ENCODE measurements at regions not wholly inside any gene's neighbourhood (a gene's known extent, or its start where the extent isn't known, plus 50 kb on each side); places are given as distances from the start of the nearest gene placed in this dataset.

- H3K27me3 ChIP-seq (ENCODE audit: control insufficient read depth, insufficient read depth, low read length) = peaks cover under 1% of the 10 kb centered on the region
- TF ChIP-seq EZH2 (IDR thresholded peaks at IDR 0.05; ENCODE audit: low read length, missing control alignments) (no peak), CTCF (conservative IDR thresholded peaks at IDR 0.05 in 1 of 2, IDR thresholded peaks at IDR 0.05 in 1 of 2; ENCODE audit: low read depth in 1 of 2, low read length in 2 of 2) (no peak)
- no peak overlapping the region for H2AFZ ChIP-seq (ENCODE audit: low read length)
- no peaks in the 10 kb centered on the region for H3K79me2 ChIP-seq (ENCODE audit: control insufficient read depth, insufficient read depth, low read length)
- no peak overlapping the region for H3K27ac ChIP-seq (ENCODE audit: insufficient read depth, low read length)
- no peak overlapping the region for H3K9ac ChIP-seq (ENCODE audit: insufficient read depth, low read length)
- H3K4me2 ChIP-seq (ENCODE audit: extremely low read depth, insufficient read depth, low read length) = no peak overlapping the region
- DNase-seq (ENCODE audit: low read depth in 2 of 2) = no peak
- no peaks in the 10 kb centered on the region for H4K20me1 ChIP-seq (ENCODE audit: control insufficient read depth, extremely low read depth, insufficient read depth, low read length)
- no peak overlapping the region for H3K4me3 ChIP-seq (replicated peaks in 1 of 4; ENCODE audit: control extremely low read depth in 1 of 4, insufficient read depth in 1 of 4, low read depth in 3 of 4, low read length in 4 of 4)
- H3K4me1 ChIP-seq (ENCODE audit: control insufficient read depth, extremely low read depth, insufficient read depth, low read length) = no peaks in the 10 kb centered on the region
- H3K9me3 ChIP-seq (ENCODE audit: control insufficient read depth, insufficient read depth, low read depth, low read length) = no peaks in the 10 kb centered on the region
- H3K36me3 ChIP-seq (ENCODE audit: control insufficient read depth, insufficient read depth, low read length) = no peaks in the 10 kb centered on the region
Measured at GRCh38 chr15:77846986-77847385, 214.3 kb upstream of the LINGO1 start.

- no peaks in the 10 kb centered on the region for H3K27me3 ChIP-seq (ENCODE audit: control insufficient read depth, insufficient read depth, low read length)
- TF ChIP-seq EZH2 (IDR thresholded peaks at IDR 0.05; ENCODE audit: low read length, missing control alignments) (no peak), CTCF (conservative IDR thresholded peaks at IDR 0.05 in 1 of 2, IDR thresholded peaks at IDR 0.05 in 1 of 2; ENCODE audit: low read depth in 1 of 2, low read length in 2 of 2) (no peak)
- H3K4me1 ChIP-seq (ENCODE audit: control insufficient read depth, extremely low read depth, insufficient read depth, low read length) = no peaks in the 10 kb centered on the region
- no peaks in the 10 kb centered on the region for H3K36me3 ChIP-seq (ENCODE audit: control insufficient read depth, insufficient read depth, low read length)
- no peak overlapping the region for H3K4me3 ChIP-seq (replicated peaks in 1 of 4; ENCODE audit: control extremely low read depth in 1 of 4, insufficient read depth in 1 of 4, low read depth in 3 of 4, low read length in 4 of 4)
- H3K9ac ChIP-seq (ENCODE audit: insufficient read depth, low read length) = no peak overlapping the region
- no peak overlapping the region for H3K4me2 ChIP-seq (ENCODE audit: extremely low read depth, insufficient read depth, low read length)
- DNase-seq (ENCODE audit: low read depth in 2 of 2) = peak in 1 of 2 donors; percentile 60
- no peaks in the 10 kb centered on the region for H3K9me3 ChIP-seq (ENCODE audit: control insufficient read depth, insufficient read depth, low read depth, low read length)
- H2AFZ ChIP-seq (ENCODE audit: low read length) = no peak overlapping the region
- H4K20me1 ChIP-seq (ENCODE audit: control insufficient read depth, extremely low read depth, insufficient read depth, low read length) = no peaks in the 10 kb centered on the region
- H3K79me2 ChIP-seq (ENCODE audit: control insufficient read depth, insufficient read depth, low read length) = no peaks in the 10 kb centered on the region
- H3K27ac ChIP-seq (ENCODE audit: insufficient read depth, low read length) = no peak overlapping the region
Measured at GRCh38 chr15:77846360-77846759, 213.6 kb upstream of the LINGO1 start.

GRCh38 chr15:77844798-77845446, 212.2 kb upstream of the LINGO1 start:
- Histone ChIP-seq H3K4me3 (replicated peaks in 1 of 4; ENCODE audit: control extremely low read depth in 1 of 4, insufficient read depth in 1 of 4, low read depth in 3 of 4, low read length in 4 of 4) (no peak overlapping the region), H3K9me3 (ENCODE audit: control insufficient read depth, insufficient read depth, low read depth, low read length) (no peaks in the 10 kb centered on the region), H3K4me2 (ENCODE audit: extremely low read depth, insufficient read depth, low read length) (no peak overlapping the region), H4K20me1 (ENCODE audit: control insufficient read depth, extremely low read depth, insufficient read depth, low read length) (no peaks in the 10 kb centered on the region), H3K27ac (ENCODE audit: insufficient read depth, low read length) (no peak overlapping the region), H3K27me3 (ENCODE audit: control insufficient read depth, insufficient read depth, low read length) (no peaks in the 10 kb centered on the region), H3K79me2 (ENCODE audit: control insufficient read depth, insufficient read depth, low read length) (no peaks in the 10 kb centered on the region), H3K4me1 (ENCODE audit: control insufficient read depth, extremely low read depth, insufficient read depth, low read length) (no peaks in the 10 kb centered on the region), H3K36me3 (ENCODE audit: control insufficient read depth, insufficient read depth, low read length) (no peaks in the 10 kb centered on the region), H3K9ac (ENCODE audit: insufficient read depth, low read length) (no peak overlapping the region), H2AFZ (ENCODE audit: low read length) (no peak overlapping the region)
- TF ChIP-seq CTCF (conservative IDR thresholded peaks at IDR 0.05 in 1 of 2, IDR thresholded peaks at IDR 0.05 in 1 of 2; ENCODE audit: low read depth in 1 of 2, low read length in 2 of 2) (no peak), EZH2 (IDR thresholded peaks at IDR 0.05; ENCODE audit: low read length, missing control alignments) (no peak)
- no peak for DNase-seq (ENCODE audit: low read depth in 2 of 2)
